Anterior cingulate cortex (tissue), 58 donors: ENCODE measurements at regions not wholly inside any gene's neighbourhood (a gene's known extent, or its start where the extent isn't known, plus 50 kb on each side); places are given as distances from the start of the nearest gene placed in this dataset.

Experiments used
- DNase-seq, 58 donors: peaks; one replicate each; lab custom pipeline; 2025; lab: John Stamatoyannopoulos, UW

DNA sequence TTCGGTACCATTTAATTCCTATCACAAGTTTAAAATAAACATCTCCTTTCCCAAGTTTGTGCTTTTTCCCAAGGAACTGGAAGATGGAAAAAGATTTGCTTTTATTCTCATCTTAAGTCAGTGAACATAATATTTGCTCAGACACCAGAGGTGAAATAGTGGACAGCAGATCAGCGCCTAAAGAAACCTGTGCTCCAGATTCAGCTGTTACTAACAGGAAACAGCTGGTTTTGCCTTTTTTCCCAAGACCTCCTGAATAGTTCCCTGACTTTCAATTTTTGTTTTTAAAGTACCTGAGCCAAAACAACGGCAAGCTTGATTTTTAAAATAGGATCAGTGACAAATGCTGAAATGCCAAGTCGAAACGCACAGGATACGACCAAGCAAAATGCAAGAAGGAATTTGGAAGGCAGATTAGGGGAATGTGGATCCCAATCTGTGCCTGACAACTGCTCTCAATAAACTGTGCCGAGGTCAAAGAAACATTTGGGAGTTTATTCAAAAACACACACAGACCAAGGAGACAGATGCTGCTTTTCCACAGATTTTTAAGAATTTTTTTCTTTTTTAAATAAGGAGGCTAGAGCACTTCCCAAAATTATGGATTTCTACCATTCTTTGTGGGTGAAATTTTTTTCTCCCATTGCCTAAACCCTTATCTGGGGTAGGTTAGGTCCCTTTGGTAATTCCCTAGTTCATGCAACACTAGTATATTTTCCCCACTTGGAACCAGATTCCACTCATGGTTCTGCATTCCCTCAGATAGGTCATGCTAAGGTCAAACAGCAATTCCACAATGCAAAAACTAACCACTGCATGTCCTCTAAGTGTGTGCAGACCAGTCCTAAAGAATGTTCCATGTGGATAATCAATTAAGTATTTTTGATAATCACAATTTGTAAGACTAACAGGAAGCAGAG lies 121.5 kb upstream of the PDE1A start:
- no peak for DNase-seq

DNA sequence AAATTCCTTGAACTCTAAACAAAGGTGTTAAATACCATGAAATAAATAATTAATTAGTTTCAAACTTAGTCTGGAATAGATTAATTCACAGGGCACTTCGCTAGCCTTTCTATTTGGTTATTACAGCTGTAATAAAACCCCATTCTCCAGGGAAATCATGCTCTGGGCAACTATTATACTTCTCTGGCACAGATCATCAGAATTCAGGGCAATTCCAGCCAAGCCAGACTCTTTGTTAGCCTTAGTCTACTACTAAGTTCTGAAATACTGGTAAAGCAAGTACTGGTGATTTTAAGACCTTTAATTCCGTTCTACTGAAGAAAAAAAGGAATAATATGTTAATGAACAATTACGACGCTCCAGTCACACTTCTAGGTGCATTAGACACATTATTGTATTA lies 123.4 kb upstream of the PDE1A start:
- DNase-seq, result no peak

- peak in 31 of 58 donors; percentile 3 to 85 (median 36) for DNase-seq
These were observed 125.4 kb upstream of the PDE1A start for GRCh38 chr2:182552232-182552631.

DNA sequence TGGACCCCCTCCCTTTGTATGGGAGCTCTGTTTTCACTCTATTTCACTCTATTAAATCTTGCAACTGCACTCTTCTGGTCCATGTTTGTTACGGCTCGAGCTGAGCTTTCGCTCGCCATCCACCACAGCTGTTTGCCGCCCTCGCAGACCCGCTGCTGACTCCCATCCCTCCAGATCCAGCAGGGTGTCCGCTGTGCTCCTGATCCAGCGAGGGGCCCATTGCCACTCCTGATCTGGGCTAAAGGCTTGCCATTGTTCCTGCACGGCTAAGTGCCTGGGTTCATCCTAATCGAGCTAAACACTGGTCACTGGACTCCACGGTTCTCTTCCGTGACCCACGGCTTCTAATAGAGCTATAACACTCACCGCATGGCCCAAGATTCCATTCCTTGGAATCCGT lies 125.9 kb upstream of the PDE1A start:
- peak in 2 of 58 donors; percentile 3 to 24 for DNase-seq

GRCh38 chr2:182553483-182553882 lies 126.6 kb upstream of the PDE1A start:
- peak in 2 of 58 donors; percentile 11 to 23 for DNase-seq

DNA sequence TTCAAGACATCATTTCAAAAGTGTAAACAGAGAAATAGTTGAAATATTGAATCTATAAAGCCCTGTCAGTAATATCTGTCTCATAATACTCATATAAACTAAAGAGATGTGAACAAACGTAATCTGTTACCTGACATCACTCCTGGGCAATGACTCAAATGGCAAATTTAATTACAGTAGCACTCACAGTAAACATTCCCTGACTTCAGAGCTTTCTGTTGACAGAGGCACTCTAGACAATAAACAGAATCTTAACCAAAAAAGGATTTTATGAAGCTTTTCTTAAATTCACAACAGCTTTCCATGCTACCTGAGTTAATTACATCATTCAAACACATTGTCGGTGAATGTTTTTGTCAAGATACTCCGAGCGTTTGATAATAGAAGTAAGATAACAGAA lies 128.1 kb upstream of the PDE1A start:
- no peak for DNase-seq

GRCh38 chr2:182558564-182558963 lies 131.7 kb upstream of the PDE1A start:
- DNase-seq, result no peak

- no peak for DNase-seq
These were observed 132.8 kb upstream of the PDE1A start for GRCh38 chr2:182559623-182560022.

DNA sequence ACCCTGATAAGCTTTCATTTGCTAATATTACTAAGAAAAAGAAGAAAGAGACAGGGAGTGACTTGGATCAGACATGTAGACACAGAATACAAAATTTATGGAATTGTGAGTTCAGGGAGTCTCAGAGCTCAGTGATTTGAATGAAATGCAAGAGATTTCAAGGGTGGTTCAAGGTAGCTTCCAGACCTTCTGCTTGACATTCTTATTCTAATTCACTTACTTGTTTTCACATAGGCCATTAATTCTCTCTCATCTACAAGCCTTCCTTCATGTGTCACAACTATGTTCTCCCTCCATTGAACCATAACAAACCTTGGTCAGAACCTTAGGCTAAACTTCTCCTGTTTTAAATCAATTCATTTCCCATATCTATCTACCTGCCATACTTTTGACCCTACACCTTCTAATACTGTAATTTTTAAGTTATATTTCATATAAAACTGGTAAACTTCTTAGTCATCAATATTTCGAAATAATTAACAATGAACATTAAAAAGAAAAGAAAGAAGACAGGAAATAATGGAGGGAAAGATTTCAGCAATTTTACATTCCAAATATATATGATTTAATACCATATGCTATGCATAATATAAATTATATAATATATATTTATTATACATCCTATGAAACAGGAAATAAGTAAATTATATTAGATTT lies 139.2 kb upstream of the PDE1A start:
- no peak for DNase-seq

DNA sequence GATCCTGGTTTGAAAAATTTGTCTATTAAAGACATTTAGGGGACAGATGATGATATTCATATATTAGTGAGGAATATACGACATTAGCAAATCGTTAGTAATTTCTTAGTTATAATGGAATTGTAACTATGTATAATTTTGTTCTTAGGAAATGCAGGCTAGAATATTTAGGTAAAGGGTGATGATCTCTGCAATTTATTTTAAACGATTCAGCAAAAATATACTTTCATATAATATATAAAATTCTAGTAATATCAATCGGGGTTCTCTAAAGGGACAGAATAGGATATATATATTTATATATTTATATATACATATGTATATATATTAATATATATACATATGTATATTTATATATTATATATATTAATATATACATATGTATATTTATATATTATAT lies 142.5 kb upstream of the DNAJC10 start:
- DNase-seq, result no peak

- no peak for DNase-seq
These were observed 138.2 kb upstream of the DNAJC10 start for GRCh38 chr2:182577816-182578215.

- DNase-seq, result no peak
These were observed 134.7 kb upstream of the DNAJC10 start for GRCh38 chr2:182581196-182581935.

DNA sequence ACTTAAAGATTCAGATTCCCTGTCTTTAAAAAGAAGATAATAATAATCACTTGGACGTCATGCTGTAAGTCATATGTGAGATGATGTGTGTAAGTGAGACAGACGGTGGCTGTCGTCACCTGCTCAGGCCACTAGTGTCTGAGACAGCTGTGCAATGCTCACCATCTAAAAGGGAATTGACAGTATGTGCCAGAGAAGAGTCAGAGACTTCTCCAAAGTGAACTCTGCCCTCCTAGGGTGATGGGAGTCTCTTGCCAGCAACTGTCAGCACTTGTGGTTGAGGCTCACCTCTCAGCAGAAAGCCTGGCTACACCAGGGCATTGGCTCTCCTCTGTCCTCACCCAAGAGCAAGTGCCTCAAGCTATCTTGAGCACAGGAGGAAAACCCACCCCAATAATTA lies 131.6 kb upstream of the DNAJC10 start:
- no peak for DNase-seq

DNA sequence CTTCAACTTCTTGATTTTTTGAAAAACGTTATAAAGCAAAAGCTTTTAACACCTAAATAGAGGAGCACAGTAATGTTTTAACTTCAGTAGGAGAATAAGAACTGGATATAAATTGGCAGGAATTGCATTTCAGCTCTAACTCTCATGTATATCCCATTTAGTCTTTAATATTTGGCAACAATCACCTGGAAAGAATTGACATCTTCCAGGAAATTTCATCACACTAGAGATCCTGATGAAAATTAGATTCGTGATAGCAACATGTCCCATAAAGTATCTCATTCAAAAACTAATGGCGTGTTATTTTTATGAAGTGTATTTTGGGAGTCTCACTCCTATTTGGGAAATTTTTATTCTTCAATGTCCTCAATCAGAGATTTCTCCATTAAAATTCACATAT lies 131.1 kb upstream of the DNAJC10 start:
- DNase-seq, result no peak

- DNase-seq, result no peak
These were observed 130.6 kb upstream of the DNAJC10 start for GRCh38 chr2:182585430-182585829.

- DNase-seq, result no peak
These were observed 129.6 kb upstream of the DNAJC10 start for GRCh38 chr2:182586426-182586825.

- DNase-seq, result no peak
These were observed 128.2 kb upstream of the DNAJC10 start for GRCh38 chr2:182587831-182588230.

DNA sequence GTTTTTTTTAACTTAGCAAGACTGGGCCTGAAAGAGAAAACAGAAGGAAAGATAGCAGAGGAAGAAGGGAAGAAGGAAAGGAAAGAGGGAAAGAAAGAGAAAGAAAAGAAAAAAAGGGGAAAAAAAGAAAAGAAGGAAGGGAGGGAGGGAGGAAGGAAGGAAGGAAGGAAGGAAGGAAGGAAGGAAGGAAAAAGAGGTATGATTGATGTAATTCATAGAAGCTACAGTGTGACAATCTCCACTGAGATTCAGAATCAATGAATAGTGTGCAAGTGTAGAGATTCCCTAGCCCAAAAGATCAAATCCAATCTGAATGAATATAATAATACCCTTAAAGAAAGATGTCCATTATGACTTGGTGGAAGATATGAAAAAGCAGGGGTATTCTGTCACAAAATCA lies 126.9 kb upstream of the DNAJC10 start:
- no peak for DNase-seq

DNA sequence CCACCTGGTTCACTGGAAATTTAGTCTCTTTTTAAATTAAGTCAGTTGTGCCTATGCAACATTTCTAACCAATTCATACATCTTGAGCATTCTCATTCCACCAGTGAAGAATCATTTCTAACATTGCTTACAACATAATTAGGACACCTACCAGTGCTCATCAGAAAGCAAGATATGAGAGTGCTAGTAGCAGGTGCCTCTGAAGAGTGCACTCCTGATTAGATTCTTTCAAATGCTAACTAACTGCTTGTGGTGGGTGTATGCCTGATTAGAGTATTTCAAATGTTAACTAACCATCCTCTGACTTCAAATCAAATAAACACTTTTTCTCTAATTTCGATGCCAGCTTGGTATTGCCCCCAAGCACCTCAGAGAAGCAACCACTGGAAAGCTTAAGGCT lies 124.3 kb upstream of the DNAJC10 start:
- DNase-seq, result no peak

GRCh38 chr2:182592691-182593393 lies 123.2 kb upstream of the DNAJC10 start:
- no peak for DNase-seq
